ENCODE measurements at regions not wholly inside any gene's neighbourhood (a gene's known extent, or its start where the extent isn't known, plus 50 kb on each side); places are given as distances from the start of the nearest gene placed in this dataset.

- TF ChIP-seq CTCF (IDR thresholded peaks at IDR 0.05; ENCODE audit: borderline replicate concordance, insufficient read depth, low read depth, low read length) = no peak
- H3K4me3 ChIP-seq (ENCODE audit: low read depth, low read length) = no peak overlapping the region
Observed at GRCh38 chr3:98979296-98979695, 77.8 kb upstream of the DCBLD2 start.

- no peak overlapping the region for H3K4me3 ChIP-seq (ENCODE audit: low read depth, low read length)
- TF ChIP-seq CTCF (IDR thresholded peaks at IDR 0.05; ENCODE audit: borderline replicate concordance, insufficient read depth, low read depth, low read length) = no peak
Observed at GRCh38 chr3:98978068-98978811, 76.7 kb upstream of the DCBLD2 start.

GRCh38 chr3:98977520-98977919 lies 76.0 kb upstream of the DCBLD2 start:
- no peak overlapping the region for H3K4me3 ChIP-seq (ENCODE audit: low read depth, low read length)
- no peak for TF ChIP-seq CTCF (IDR thresholded peaks at IDR 0.05; ENCODE audit: borderline replicate concordance, insufficient read depth, low read depth, low read length)

- no peak for TF ChIP-seq CTCF (IDR thresholded peaks at IDR 0.05; ENCODE audit: borderline replicate concordance, insufficient read depth, low read depth, low read length)
- H3K4me3 ChIP-seq (ENCODE audit: low read depth, low read length) = no peak overlapping the region
Observed at GRCh38 chr3:98974442-98974841, 72.9 kb upstream of the DCBLD2 start.

GRCh38 chr3:98972720-98973119 lies 71.2 kb upstream of the DCBLD2 start:
- no peak overlapping the region for H3K4me3 ChIP-seq (ENCODE audit: low read depth, low read length)
- TF ChIP-seq CTCF (IDR thresholded peaks at IDR 0.05; ENCODE audit: borderline replicate concordance, insufficient read depth, low read depth, low read length) = no peak

GRCh38 chr3:98972155-98972554 lies 70.7 kb upstream of the DCBLD2 start:
- no peak for TF ChIP-seq CTCF (IDR thresholded peaks at IDR 0.05; ENCODE audit: borderline replicate concordance, insufficient read depth, low read depth, low read length)
- no peak overlapping the region for H3K4me3 ChIP-seq (ENCODE audit: low read depth, low read length)

- no peak for TF ChIP-seq CTCF (IDR thresholded peaks at IDR 0.05; ENCODE audit: borderline replicate concordance, insufficient read depth, low read depth, low read length)
Observed at GRCh38 chr3:98971169-98971681, 69.7 kb upstream of the DCBLD2 start.

More at GRCh38 chr3:98971169-98971681, 69.7 kb upstream of the DCBLD2 start:
- H3K4me3 ChIP-seq (ENCODE audit: low read depth, low read length) = no peak overlapping the region

All from GM12875 (cell line).